Sigmoid colon (tissue), 6 donors: ENCODE measurements at regions not wholly inside any gene's neighbourhood (a gene's known extent, or its start where the extent isn't known, plus 50 kb on each side); places are given as distances from the start of the nearest gene placed in this dataset.

Experiments
- DNase-seq: peaks from one replicate; pipeline ENCODE4 v3.0.0-alpha.2; 2019
- H3K27ac ChIP-seq, 4 donors: fragments of 200-600 bp; sonication (generic); one replicate each; pipeline ENCODE4 v1.5.1; 2016 to 2019; ENCODE audit warnings: mild to moderate bottlenecking in 1 of 4
- H3K27me3 ChIP-seq, 3 donors: fragments of 200-600 bp; sonication (generic); one replicate each; pipeline ENCODE4 v1.5.1; 2019; ENCODE audit warnings: mild to moderate bottlenecking in 1 of 3
- H3K36me3 ChIP-seq, 4 donors: fragments of 200-600 bp; sonication (generic); one replicate each; pipeline ENCODE4 v1.5.1; 2016 to 2019
- H3K4me1 ChIP-seq, 4 donors: fragments of 200-600 bp; sonication (generic); one replicate each; pipeline ENCODE4 v1.5.1; 2017 to 2019
- H3K4me3 ChIP-seq, 4 donors: fragments of 200-600 bp; sonication (generic); one replicate each; pipeline ENCODE4 v1.5.1; 2017 to 2019; ENCODE audit warnings: mild to moderate bottlenecking in 2 of 4, moderate library complexity in 1 of 4
- H3K9me3 ChIP-seq, 4 donors: fragments of 200-600 bp in 3 of 4; sonication (generic) in 3 of 4; one replicate each; pipeline versions ENCODE4 v1.5.1 to v1.6.1; 2013 to 2019
- EP300 ChIP-seq, 4 donors: sonication (generic); formaldehyde crosslinking; IDR thresholded peaks; one replicate each; pipeline ENCODE4 v1.6.1; 2017; ENCODE audit warnings: antibody characterized with exemption in 4 of 4
- POLR2A ChIP-seq, 2 donors: fragments of 450-650 bp; IDR thresholded peaks; one replicate each; pipeline ENCODE4 v1.6.1; 2016; ENCODE audit warnings: antibody characterized with exemption in 2 of 2, mild to moderate bottlenecking in 2 of 2, moderate library complexity in 2 of 2
- POLR2AphosphoS5 ChIP-seq, 4 donors: sonication (generic); formaldehyde crosslinking; IDR thresholded peaks; one replicate each; pipeline ENCODE4 v1.6.1; 2017; ENCODE audit warnings: antibody characterized with exemption in 4 of 4
- WGBS, 2 donors: extraction: QIAGEN DNeasy Blood & Tissue Kit; methylation state at CpG; one replicate each; pipeline ENCODE4 v1.1.7; 2013; 5-methylcytosine and 5-hydroxymethylcytosine counted together
- intact Hi-C: fragments of 100-400 bp; cut with DNase I; formaldehyde crosslinking; loops from one replicate; pipeline ENCODE4 v1.15.1; 2023
- TF ChIP-seq, protein P1 (sequence below), 4 experiments: fragments of 450-650 bp in 3 of 4; fragments of 200-600 bp in 1 of 4; IDR thresholded peaks; one replicate each; pipeline ENCODE4 v1.5.1; 2016 to 2019; ENCODE audit warnings: antibody characterized with exemption in 4 of 4, mild to moderate bottlenecking in 3 of 4, moderate library complexity in 2 of 4
- donor health status: healthy with polysubstance abuse.
- donor health status: healthy.

DNA sequence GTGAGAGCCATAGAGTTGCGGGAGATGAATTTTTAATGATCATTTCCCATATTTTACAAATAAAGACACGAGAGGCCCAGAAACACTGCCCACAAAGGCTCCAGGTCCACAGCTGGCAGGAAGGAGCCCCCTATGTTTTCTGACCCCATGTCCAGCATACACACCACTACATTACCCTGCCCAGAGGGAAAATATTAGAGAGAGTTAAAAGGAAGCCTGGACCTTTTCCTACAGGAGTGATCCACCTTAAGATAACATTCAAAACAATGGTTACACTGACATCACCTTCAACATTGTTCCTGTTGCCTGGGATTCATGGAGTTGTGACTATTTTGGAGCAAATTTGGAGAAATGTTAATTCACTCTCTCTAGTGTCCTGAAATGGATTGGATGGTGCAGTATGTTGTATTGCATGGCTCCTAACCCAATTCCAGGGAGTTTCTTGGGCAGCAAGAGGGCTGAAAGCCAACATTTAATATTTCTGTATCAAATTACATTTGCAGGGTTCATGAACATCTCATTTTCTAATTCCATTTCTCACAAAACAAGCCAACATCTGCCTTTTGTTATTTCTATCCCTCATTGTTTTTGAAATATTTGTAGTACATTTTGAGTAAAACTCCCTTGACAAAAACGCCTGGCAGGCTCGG lies 172.5 kb downstream of the DLEU7 start:
- no peak overlapping the region for H3K4me3 ChIP-seq
- intact Hi-C loops, result no loop called here
- no peak for TF ChIP-seq POLR2A (IDR thresholded peaks at IDR 0.05)
- TF ChIP-seq, protein P1, sequence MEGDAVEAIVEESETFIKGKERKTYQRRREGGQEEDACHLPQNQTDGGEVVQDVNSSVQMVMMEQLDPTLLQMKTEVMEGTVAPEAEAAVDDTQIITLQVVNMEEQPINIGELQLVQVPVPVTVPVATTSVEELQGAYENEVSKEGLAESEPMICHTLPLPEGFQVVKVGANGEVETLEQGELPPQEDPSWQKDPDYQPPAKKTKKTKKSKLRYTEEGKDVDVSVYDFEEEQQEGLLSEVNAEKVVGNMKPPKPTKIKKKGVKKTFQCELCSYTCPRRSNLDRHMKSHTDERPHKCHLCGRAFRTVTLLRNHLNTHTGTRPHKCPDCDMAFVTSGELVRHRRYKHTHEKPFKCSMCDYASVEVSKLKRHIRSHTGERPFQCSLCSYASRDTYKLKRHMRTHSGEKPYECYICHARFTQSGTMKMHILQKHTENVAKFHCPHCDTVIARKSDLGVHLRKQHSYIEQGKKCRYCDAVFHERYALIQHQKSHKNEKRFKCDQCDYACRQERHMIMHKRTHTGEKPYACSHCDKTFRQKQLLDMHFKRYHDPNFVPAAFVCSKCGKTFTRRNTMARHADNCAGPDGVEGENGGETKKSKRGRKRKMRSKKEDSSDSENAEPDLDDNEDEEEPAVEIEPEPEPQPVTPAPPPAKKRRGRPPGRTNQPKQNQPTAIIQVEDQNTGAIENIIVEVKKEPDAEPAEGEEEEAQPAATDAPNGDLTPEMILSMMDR (IDR thresholded peaks at IDR 0.05), result no peak
- TF ChIP-seq POLR2AphosphoS5 (IDR thresholded peaks at IDR 0.05), result no peak
- no peak for TF ChIP-seq EP300 (IDR thresholded peaks at IDR 0.05)
- DNase-seq, result no peak
- WGBS, 2 donors, result 91 to 93% methylated on average over 4 of the region's 4 CpGs
- no peak overlapping the region for H3K27ac ChIP-seq
- no peaks in the 10 kb centered on the region for H3K4me1 ChIP-seq
- no peaks in the 10 kb centered on the region for H3K36me3 ChIP-seq
- H3K9me3 ChIP-seq, result no peaks in the 10 kb centered on the region
- H3K27me3 ChIP-seq, result no peaks in the 10 kb centered on the region

DNA sequence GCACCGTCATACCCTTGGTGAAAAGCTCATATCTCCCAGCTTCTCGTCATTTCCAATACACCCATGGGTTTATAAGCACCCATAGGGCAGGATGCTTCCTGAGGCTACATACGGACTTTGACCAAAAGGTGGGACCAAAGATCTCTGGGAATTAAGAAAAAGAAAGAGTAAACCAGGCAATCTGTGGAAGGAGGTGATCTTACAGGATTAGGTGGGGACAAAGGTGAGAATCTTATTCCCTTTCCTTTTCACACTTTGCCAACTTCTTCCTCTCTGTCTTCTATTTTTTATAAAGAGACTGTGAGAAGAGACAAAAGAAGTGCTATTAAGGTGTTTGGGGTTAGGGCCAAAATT lies 172.0 kb downstream of the DLEU7 start:
- Histone ChIP-seq H3K4me1 (no peaks in the 10 kb centered on the region), H3K4me3 (no peak overlapping the region), H3K27ac (no peak overlapping the region), H3K9me3 (no peaks in the 10 kb centered on the region), H3K36me3 (no peaks in the 10 kb centered on the region), H3K27me3 (no peaks in the 10 kb centered on the region)
- intact Hi-C loops, result no loop called here
- DNase-seq, result no peak
- TF ChIP-seq, protein P1 (IDR thresholded peaks at IDR 0.05), result no peak
- TF ChIP-seq EP300 (IDR thresholded peaks at IDR 0.05) (no peak), POLR2A (IDR thresholded peaks at IDR 0.05) (no peak), POLR2AphosphoS5 (IDR thresholded peaks at IDR 0.05) (no peak)
- WGBS, 2 donors, result 84 to 89% methylated on average over 3 of the region's 3 CpGs

DNA sequence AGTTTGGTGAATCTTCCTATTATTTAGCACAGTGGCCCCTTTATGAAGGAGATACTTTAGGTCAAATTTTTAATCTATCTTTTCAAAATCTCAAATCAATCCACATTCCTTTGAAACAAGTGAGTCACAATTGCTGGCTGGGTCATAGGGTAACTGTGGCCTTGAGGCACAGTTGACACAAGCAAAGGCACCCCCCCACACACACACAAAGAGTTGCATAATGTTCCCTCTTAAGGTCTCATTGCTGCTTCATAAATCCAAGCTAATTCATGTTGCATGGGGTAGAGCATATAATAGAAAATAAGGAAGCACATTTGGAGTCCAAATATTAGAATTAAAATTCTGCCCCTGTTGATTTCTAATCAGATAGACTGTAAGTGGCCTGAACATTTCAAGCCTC lies 171.5 kb downstream of the DLEU7 start:
- intact Hi-C loops, result no loop called here
- TF ChIP-seq POLR2AphosphoS5 (IDR thresholded peaks at IDR 0.05) (no peak), POLR2A (IDR thresholded peaks at IDR 0.05) (no peak), EP300 (IDR thresholded peaks at IDR 0.05) (no peak)
- TF ChIP-seq, protein P1 (IDR thresholded peaks at IDR 0.05), result no peak

DNA sequence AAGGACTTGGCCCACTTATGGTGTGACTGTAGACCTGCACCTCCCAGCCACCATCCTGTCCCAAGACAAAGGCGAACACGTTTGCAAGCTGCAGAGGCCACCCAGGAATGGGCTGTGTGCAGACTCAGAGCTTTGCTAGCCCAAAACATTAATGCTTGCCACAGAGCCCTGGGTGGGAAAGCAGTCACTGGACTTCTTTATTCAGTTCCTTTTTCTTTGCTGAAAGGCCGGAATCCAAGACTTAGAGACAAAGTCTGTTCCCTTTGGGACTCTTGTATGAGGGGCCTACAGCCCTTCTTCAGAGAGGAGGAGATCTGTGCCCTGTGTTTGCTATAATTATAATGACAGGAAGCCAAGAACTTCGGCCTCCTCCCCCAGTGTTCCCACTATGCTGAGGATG lies 167.8 kb downstream of the DLEU7 start:
- intact Hi-C loops, result no loop called here
- no peaks in the 10 kb centered on the region for H3K4me1 ChIP-seq
- no peaks in the 10 kb centered on the region for H3K27me3 ChIP-seq
- no peak overlapping the region for H3K27ac ChIP-seq
- no peaks in the 10 kb centered on the region for H3K9me3 ChIP-seq
- H3K4me3 ChIP-seq, result no peak overlapping the region
- no peaks in the 10 kb centered on the region for H3K36me3 ChIP-seq
- DNase-seq, result no peak
- TF ChIP-seq, protein P1 (IDR thresholded peaks at IDR 0.05), result no peak
- 79 to 89% methylated on average over 4 of the region's 4 CpGs for WGBS, 2 donors

More for the DNA sequence above, 171.5 kb downstream of the DLEU7 start:
- no peak for DNase-seq
- H3K27me3 ChIP-seq, result no peaks in the 10 kb centered on the region
- no peaks in the 10 kb centered on the region for H3K36me3 ChIP-seq
- H3K9me3 ChIP-seq, result no peaks in the 10 kb centered on the region
- no peak overlapping the region for H3K4me3 ChIP-seq
- H3K27ac ChIP-seq, result no peak overlapping the region
- H3K4me1 ChIP-seq, result no peaks in the 10 kb centered on the region

DNA sequence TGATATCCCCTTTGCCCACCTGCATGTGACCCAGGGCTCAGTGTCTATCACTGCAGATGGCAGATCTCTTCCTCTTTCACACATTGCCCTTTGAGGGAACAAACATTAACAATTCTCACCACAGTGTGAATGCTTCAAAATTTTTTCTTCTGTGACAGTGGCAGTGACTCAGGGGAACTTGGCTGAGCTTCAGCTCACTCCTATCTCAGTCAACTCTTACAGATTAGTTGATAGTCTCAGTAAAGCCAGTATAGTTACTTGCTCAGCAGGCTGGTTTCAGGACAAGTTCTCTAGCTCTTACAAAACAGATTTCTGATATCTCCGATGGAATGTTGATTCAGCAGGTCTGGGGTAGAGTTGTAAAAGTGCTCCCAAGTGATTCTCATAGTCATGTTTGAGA lies 166.9 kb downstream of the DLEU7 start:
- WGBS, 2 donors, result 75 to 77% methylated on average over 1 of the region's 1 CpG
- intact Hi-C loops, result no loop called here

More for the DNA sequence above, 166.9 kb downstream of the DLEU7 start:
- Histone ChIP-seq H3K27ac (no peak overlapping the region), H3K27me3 (no peaks in the 10 kb centered on the region), H3K36me3 (no peaks in the 10 kb centered on the region), H3K4me1 (no peaks in the 10 kb centered on the region), H3K9me3 (no peaks in the 10 kb centered on the region), H3K4me3 (no peak overlapping the region)
- TF ChIP-seq POLR2A (IDR thresholded peaks at IDR 0.05) (no peak), POLR2AphosphoS5 (IDR thresholded peaks at IDR 0.05) (no peak), EP300 (IDR thresholded peaks at IDR 0.05) (no peak)
- TF ChIP-seq, protein P1 (IDR thresholded peaks at IDR 0.05), result no peak
- DNase-seq, result no peak
